WTC11 (cell line): ENCODE measurements at regions not wholly inside any gene's neighbourhood (a gene's known extent, or its start where the extent isn't known, plus 50 kb on each side); places are given as distances from the start of the nearest gene placed in this dataset.

Experiments
- ATAC-seq: fragments of 200-7000 bp; cut with Tn5 transposase; 2 replicates; pipeline ENCODE4 v1.10.0; 2021; ENCODE audit warnings: mild to moderate bottlenecking, moderate library complexity
- CTCF ChIA-PET: fragments of 300-600 bp; sonication (Branson Sonifier 250); formaldehyde crosslinking; loops from one replicate; lab custom pipeline; 2021; ENCODE audit warnings: antibody characterized with exemption; lab: Charles Lee
- POLR2A ChIA-PET: fragments of 350-600 bp; sonication (Branson Sonifier 250); formaldehyde crosslinking; loops from one replicate; lab custom pipeline; 2021; ENCODE audit warnings: antibody characterized with exemption; lab: Charles Lee
- DNase-seq: peaks from one replicate; pipeline ENCODE4 v3.0.0; 2021; ENCODE audit warnings: low spot score
- H3K27ac Mint-ChIP-seq: 2 replicates; pipeline ENCODE4 v1.8.0; 2021; ENCODE audit warnings: mixed read lengths
- H3K27me3 Mint-ChIP-seq: 2 replicates; pipeline ENCODE4 v1.8.0; 2021; ENCODE audit warnings: low read depth, mild to moderate bottlenecking, moderate library complexity, mixed read lengths
- H3K36me3 Mint-ChIP-seq: 2 replicates; pipeline ENCODE4 v1.8.0; 2021; ENCODE audit warnings: mixed read lengths
- H3K4me1 Mint-ChIP-seq: 2 replicates; pipeline ENCODE4 v1.8.0; 2022; ENCODE audit warnings: mixed read lengths
- H3K4me3 Mint-ChIP-seq: 2 replicates; pipeline ENCODE4 v1.8.0; 2021; ENCODE audit warnings: mild to moderate bottlenecking, moderate library complexity, mixed read lengths
- H3K9me3 Mint-ChIP-seq: 2 replicates; pipeline ENCODE4 v1.8.0; 2021; ENCODE audit warnings: mixed read lengths
- AFF4 ChIP-seq: sonication (generic); formaldehyde crosslinking; IDR thresholded peaks from 2 replicates; pipeline ENCODE4 v1.8.1; 2023; ENCODE audit warnings: mild to moderate bottlenecking, missing genetic modification reagents, borderline replicate concordance
- CBFB ChIP-seq: sonication (generic); formaldehyde crosslinking; IDR thresholded peaks from 2 replicates; pipeline ENCODE4 v1.8.1; 2022; ENCODE audit warnings: mild to moderate bottlenecking, low read depth, missing genetic modification reagents
- CREM ChIP-seq: sonication (generic); formaldehyde crosslinking; IDR thresholded peaks from 2 replicates; pipeline ENCODE4 v1.8.1; 2022; ENCODE audit warnings: mild to moderate bottlenecking, missing genetic modification reagents, moderate library complexity
- HMGXB4 ChIP-seq: sonication (generic); formaldehyde crosslinking; IDR thresholded peaks from 2 replicates; pipeline ENCODE4 v1.8.1; 2023; ENCODE audit warnings: mild to moderate bottlenecking, moderate library complexity, missing genetic modification reagents
- IRF2 ChIP-seq: sonication (generic); formaldehyde crosslinking; IDR thresholded peaks from 2 replicates; pipeline ENCODE4 v1.8.0; 2022; ENCODE audit warnings: low read depth, missing genetic modification reagents, borderline replicate concordance
- JUN ChIP-seq: sonication (generic); formaldehyde crosslinking; IDR thresholded peaks from 2 replicates; pipeline ENCODE4 v1.8.0; 2023; ENCODE audit warnings: mild to moderate bottlenecking, missing genetic modification reagents
- NFE2L1 ChIP-seq: sonication (generic); formaldehyde crosslinking; IDR thresholded peaks from 2 replicates; pipeline ENCODE4 v1.8.1; 2023; ENCODE audit warnings: missing genetic modification reagents
- NFYB ChIP-seq: sonication (generic); formaldehyde crosslinking; conservative IDR thresholded peaks from 2 replicates; pipeline ENCODE4 v1.8.0; 2022; ENCODE audit warnings: low read depth, missing genetic modification reagents
- ZNF121 ChIP-seq: sonication (generic); formaldehyde crosslinking; IDR thresholded peaks from 2 replicates; pipeline ENCODE4 v1.8.0; 2023; ENCODE audit warnings: missing genetic modification reagents
- ZNF263 ChIP-seq: sonication (generic); formaldehyde crosslinking; IDR thresholded peaks from 2 replicates; pipeline ENCODE4 v1.8.1; 2022; ENCODE audit warnings: low read depth, mild to moderate bottlenecking, moderate library complexity, missing genetic modification reagents
- ZNF396 ChIP-seq: fragments of 250-450 bp; sonication (Bioruptor Pico); IDR thresholded peaks from 2 replicates; pipeline ENCODE4 v1.8.0; 2021; ENCODE audit warnings: mild to moderate bottlenecking, moderate library complexity, borderline replicate concordance
- ZNF512 ChIP-seq: sonication (generic); formaldehyde crosslinking; IDR thresholded peaks from 2 replicates; pipeline ENCODE4 v1.8.1; 2022; ENCODE audit warnings: missing genetic modification reagents, borderline replicate concordance
- TF ChIP-seq, protein P1 (sequence below): fragments of 250-450 bp; sonication (Bioruptor Pico); IDR thresholded peaks from 2 replicates; pipeline ENCODE4 v1.9.0; 2021; ENCODE audit warnings: mild to moderate bottlenecking
- TF ChIP-seq, protein P2 (sequence below): sonication (generic); formaldehyde crosslinking; IDR thresholded peaks from 2 replicates; pipeline ENCODE4 v1.8.1; 2023; ENCODE audit warnings: mild to moderate bottlenecking, missing genetic modification reagents
- TF ChIP-seq, protein P3 (sequence below): fragments of 250-450 bp; sonication (Bioruptor Pico); IDR thresholded peaks from 2 replicates; pipeline ENCODE4 v2.1.2; 2022; ENCODE audit warnings: mild to moderate bottlenecking, moderate library complexity
- TF ChIP-seq, protein P4 (sequence below): sonication (generic); formaldehyde crosslinking; conservative IDR thresholded peaks from 2 replicates; pipeline ENCODE4 v1.8.1; 2022; ENCODE audit warnings: mild to moderate bottlenecking, missing genetic modification reagents

DNA sequence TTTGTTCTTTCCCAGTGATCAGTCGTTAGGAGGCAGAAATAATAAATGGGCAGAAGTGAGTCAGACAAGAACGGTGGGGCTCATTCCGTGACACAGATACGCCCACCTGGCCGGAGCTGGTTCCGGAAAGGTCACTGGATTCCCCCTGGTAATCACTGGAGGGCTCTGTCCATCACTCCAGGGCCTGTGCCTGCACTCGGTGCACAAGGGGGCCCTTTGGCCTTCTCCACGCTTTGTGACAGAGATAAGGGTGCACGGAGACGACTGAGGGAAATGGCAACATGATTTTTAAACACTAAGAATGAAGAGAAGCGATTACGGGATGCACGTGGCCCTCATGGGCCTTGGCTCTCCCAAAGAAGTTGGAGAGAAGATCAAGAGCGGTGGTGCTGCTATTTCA, 84.4 kb downstream of the PTGR3 start (continued):
- TF ChIP-seq HMGXB4 (CRISPR knock-in tag) (no peak), NFE2L1 (CRISPR knock-in tag) (no peak), ZNF263 (CRISPR knock-in tag) (no peak), CREM (CRISPR knock-in tag) (no peak)
- TF ChIP-seq, all 79 proteins: peak for 0

DNA sequence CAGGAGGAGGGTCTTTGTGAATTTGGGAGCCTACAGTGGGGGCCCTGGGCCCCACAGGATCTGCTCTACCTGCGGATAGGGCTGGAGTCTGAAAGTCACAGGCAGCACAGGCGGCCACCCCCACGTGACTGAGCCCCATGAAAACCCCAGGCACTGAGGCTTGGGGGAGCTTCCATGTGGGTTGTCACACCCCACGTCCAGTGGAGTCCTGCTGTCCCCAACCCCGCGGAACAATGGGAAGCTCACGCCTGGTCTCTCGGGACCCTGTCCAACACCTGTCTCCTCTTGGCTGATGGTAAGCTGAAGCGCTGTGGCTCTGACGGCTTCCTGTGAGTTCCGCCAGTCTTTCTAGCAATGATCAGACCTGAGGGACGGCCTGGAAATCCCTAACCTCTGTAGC, 85.8 kb downstream of the PTGR3 start:
- no peak for ATAC-seq
- ChIA-PET CTCF (no interaction called here), POLR2A (no interaction called here)
- Mint-ChIP-seq H3K4me3 (no peak overlapping the region), H3K27me3 (no peaks in the 10 kb centered on the region), H3K9me3 (no peaks in the 10 kb centered on the region), H3K4me1 (0 out of 2 replicates have a peak, but pooled peaks cover 3% of the 10 kb centered on the region), H3K27ac (no peak overlapping the region), H3K36me3 (no peaks in the 10 kb centered on the region)
- DNase-seq: no peak
- TF ChIP-seq ZNF121: no peak
- TF ChIP-seq AFF4 (CRISPR knock-in tag): no peak
- no peak for TF ChIP-seq ZNF512 (CRISPR knock-in tag)
- TF ChIP-seq, all 79 proteins: peak for 0

- ATAC-seq: no peak
- no peak overlapping the region for H3K27ac Mint-ChIP-seq
- POLR2A ChIA-PET: no interaction called here
- no peak for DNase-seq
- H3K4me3 Mint-ChIP-seq: no peak overlapping the region
- H3K9me3 Mint-ChIP-seq: no peaks in the 10 kb centered on the region
- H3K27me3 Mint-ChIP-seq: no peaks in the 10 kb centered on the region
- H3K36me3 Mint-ChIP-seq: no peaks in the 10 kb centered on the region
- CTCF ChIA-PET: no interaction called here
- H3K4me1 Mint-ChIP-seq: 0 out of 2 replicates have a peak, but pooled peaks cover 3% of the 10 kb centered on the region
- TF ChIP-seq ZNF396 (no peak), NFYB (CRISPR knock-in tag) (no peak), JUN (CRISPR knock-in tag) (no peak), IRF2 (CRISPR knock-in tag) (no peak), CBFB (CRISPR knock-in tag) (no peak)
- TF ChIP-seq, protein P1, sequence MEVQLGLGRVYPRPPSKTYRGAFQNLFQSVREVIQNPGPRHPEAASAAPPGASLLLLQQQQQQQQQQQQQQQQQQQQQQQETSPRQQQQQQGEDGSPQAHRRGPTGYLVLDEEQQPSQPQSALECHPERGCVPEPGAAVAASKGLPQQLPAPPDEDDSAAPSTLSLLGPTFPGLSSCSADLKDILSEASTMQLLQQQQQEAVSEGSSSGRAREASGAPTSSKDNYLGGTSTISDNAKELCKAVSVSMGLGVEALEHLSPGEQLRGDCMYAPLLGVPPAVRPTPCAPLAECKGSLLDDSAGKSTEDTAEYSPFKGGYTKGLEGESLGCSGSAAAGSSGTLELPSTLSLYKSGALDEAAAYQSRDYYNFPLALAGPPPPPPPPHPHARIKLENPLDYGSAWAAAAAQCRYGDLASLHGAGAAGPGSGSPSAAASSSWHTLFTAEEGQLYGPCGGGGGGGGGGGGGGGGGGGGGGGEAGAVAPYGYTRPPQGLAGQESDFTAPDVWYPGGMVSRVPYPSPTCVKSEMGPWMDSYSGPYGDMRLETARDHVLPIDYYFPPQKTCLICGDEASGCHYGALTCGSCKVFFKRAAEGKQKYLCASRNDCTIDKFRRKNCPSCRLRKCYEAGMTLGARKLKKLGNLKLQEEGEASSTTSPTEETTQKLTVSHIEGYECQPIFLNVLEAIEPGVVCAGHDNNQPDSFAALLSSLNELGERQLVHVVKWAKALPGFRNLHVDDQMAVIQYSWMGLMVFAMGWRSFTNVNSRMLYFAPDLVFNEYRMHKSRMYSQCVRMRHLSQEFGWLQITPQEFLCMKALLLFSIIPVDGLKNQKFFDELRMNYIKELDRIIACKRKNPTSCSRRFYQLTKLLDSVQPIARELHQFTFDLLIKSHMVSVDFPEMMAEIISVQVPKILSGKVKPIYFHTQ (CRISPR knock-in tag): no peak
- TF ChIP-seq, protein P2, sequence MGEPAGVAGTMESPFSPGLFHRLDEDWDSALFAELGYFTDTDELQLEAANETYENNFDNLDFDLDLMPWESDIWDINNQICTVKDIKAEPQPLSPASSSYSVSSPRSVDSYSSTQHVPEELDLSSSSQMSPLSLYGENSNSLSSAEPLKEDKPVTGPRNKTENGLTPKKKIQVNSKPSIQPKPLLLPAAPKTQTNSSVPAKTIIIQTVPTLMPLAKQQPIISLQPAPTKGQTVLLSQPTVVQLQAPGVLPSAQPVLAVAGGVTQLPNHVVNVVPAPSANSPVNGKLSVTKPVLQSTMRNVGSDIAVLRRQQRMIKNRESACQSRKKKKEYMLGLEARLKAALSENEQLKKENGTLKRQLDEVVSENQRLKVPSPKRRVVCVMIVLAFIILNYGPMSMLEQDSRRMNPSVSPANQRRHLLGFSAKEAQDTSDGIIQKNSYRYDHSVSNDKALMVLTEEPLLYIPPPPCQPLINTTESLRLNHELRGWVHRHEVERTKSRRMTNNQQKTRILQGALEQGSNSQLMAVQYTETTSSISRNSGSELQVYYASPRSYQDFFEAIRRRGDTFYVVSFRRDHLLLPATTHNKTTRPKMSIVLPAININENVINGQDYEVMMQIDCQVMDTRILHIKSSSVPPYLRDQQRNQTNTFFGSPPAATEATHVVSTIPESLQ: no peak
- TF ChIP-seq, protein P3, sequence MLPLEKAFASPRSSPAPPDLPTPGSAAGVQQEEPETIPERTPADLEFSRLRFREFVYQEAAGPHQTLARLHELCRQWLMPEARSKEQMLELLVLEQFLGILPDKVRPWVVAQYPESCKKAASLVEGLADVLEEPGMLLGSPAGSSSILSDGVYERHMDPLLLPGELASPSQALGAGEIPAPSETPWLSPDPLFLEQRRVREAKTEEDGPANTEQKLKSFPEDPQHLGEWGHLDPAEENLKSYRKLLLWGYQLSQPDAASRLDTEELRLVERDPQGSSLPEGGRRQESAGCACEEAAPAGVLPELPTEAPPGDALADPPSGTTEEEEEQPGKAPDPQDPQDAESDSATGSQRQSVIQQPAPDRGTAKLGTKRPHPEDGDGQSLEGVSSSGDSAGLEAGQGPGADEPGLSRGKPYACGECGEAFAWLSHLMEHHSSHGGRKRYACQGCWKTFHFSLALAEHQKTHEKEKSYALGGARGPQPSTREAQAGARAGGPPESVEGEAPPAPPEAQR (CRISPR knock-in tag): no peak
- TF ChIP-seq, protein P4, sequence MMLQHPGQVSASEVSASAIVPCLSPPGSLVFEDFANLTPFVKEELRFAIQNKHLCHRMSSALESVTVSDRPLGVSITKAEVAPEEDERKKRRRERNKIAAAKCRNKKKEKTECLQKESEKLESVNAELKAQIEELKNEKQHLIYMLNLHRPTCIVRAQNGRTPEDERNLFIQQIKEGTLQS (CRISPR knock-in tag): no peak
Observed at GRCh38 chr18:75122334-75122958, 86.5 kb downstream of the PTGR3 start.
